GM12878 (cell line): ENCODE measurements at regions not wholly inside any gene's neighbourhood (a gene's known extent, or its start where the extent isn't known, plus 50 kb on each side); places are given as distances from the start of the nearest gene placed in this dataset.

Source experiments
- ASH2L ChIP-seq: fragments of 300-600, 200-600 bp; sonication (generic); IDR thresholded peaks from 2 replicates; pipeline ENCODE4 v1.6.1; 2017; ENCODE audit warnings: low read depth, mild to moderate bottlenecking, borderline replicate concordance
- BCLAF1 ChIP-seq: fragments of 450-650 bp; IDR thresholded peaks from 2 replicates; pipeline ENCODE4 v1.6.1; 2017; ENCODE audit warnings: antibody characterized with exemption, mild to moderate bottlenecking, moderate library complexity
- CTCF ChIP-seq, 3 experiments: IDR thresholded peaks in 2 of 3; conservative IDR thresholded peaks in 1 of 3; 2 replicates each; pipeline ENCODE4 v1.5.1; 2011; ENCODE audit warnings: low read depth in 3 of 3, low read length in 3 of 3, mild to moderate bottlenecking in 3 of 3, control low read depth in 2 of 3, moderate library complexity in 2 of 3, inconsistent platforms in 1 of 3, mixed read lengths in 1 of 3; ENCODE audit not compliant: control insufficient read depth in 2 of 3, insufficient read depth in 1 of 3; ENCODE audit errors: extremely low read depth in 1 of 3
- EP300 ChIP-seq, 2 experiments: fragments of 150-350 bp in 1 of 2; IDR thresholded peaks; 2 replicates each; pipeline ENCODE4 v1.6.1; 2011 to 2012; ENCODE audit warnings: low read depth in 2 of 2, low read length in 2 of 2, borderline replicate concordance in 1 of 2, improper control_type of control experiment in 1 of 2, inconsistent platforms in 1 of 2; ENCODE audit not compliant: control insufficient read depth in 1 of 2
- EZH2 ChIP-seq: IDR thresholded peaks from 2 replicates; pipeline ENCODE4 v1.6.1; 2012; ENCODE audit warnings: low read depth, mild to moderate bottlenecking, control low read depth, inconsistent platforms, low read length, borderline replicate concordance; ENCODE audit not compliant: control insufficient read depth
- JUND ChIP-seq: IDR thresholded peaks from 2 replicates; pipeline ENCODE4 v1.6.1; 2012; ENCODE audit warnings: low read depth, mild to moderate bottlenecking, low read length, improper control_type of control experiment, moderate library complexity
- KDM1A ChIP-seq: fragments of 200-600 bp; sonication (generic); IDR thresholded peaks from 2 replicates; pipeline ENCODE4 v1.6.1; 2016; ENCODE audit warnings: borderline replicate concordance
- MAX ChIP-seq: IDR thresholded peaks from 2 replicates; pipeline ENCODE4 v1.6.1; 2012; ENCODE audit warnings: low read depth, low read length, improper control_type of control experiment
- NR2F1 ChIP-seq: fragments of 450-650 bp; conservative IDR thresholded peaks from 2 replicates; pipeline ENCODE4 v1.6.1; 2017; ENCODE audit warnings: mild to moderate bottlenecking
- PKNOX1 ChIP-seq: fragments of 450-650 bp; IDR thresholded peaks from 2 replicates; pipeline ENCODE4 v1.6.1; 2016; ENCODE audit warnings: mild to moderate bottlenecking
- POLR2A ChIP-seq: IDR thresholded peaks from 2 replicates; pipeline ENCODE4 v1.6.1; 2011; ENCODE audit warnings: low read depth, mild to moderate bottlenecking, low read length
- STAT1 ChIP-seq: fragments of 450-650 bp; conservative IDR thresholded peaks from 2 replicates; pipeline ENCODE4 v1.6.1; 2014; ENCODE audit warnings: antibody characterized with exemption, mild to moderate bottlenecking
- TAF1 ChIP-seq: IDR thresholded peaks from 2 replicates; pipeline ENCODE4 v1.6.1; 2011; ENCODE audit warnings: mild to moderate bottlenecking, low read depth, low read length, borderline replicate concordance

GRCh38 chr1:14442669-14443068, 155.8 kb upstream of the KAZN start:
- TF ChIP-seq BCLAF1 (no peak), POLR2A (no peak), PKNOX1 (no peak), CTCF (IDR thresholded peaks at IDR 0.05 in 2 of 3, conservative IDR thresholded peaks at IDR 0.05 in 1 of 3; ENCODE audit: control insufficient read depth in 2 of 3, extremely low read depth in 1 of 3, insufficient read depth in 1 of 3, low read depth in 3 of 3, low read length in 3 of 3) (no peak), EP300 (IDR thresholded peaks at IDR 0.05; ENCODE audit: borderline replicate concordance in 1 of 2, control insufficient read depth in 1 of 2, low read depth in 2 of 2, low read length in 2 of 2) (no peak), STAT1 (no peak), JUND (no peak), KDM1A (no peak), EZH2 (no peak), TAF1 (no peak), NR2F1 (no peak), ASH2L (no peak), MAX (no peak)
